Calu3 (cell line): ENCODE measurements at regions not wholly inside any gene's neighbourhood (a gene's known extent, or its start where the extent isn't known, plus 50 kb on each side); places are given as distances from the start of the nearest gene placed in this dataset.

ENCODE experiments used
- BruUV-seq: library from RNA; stranded (reverse); fragments of 400-500 nt; replicated peaks from 2 replicates; lab custom pipeline; 2021; lab: Mats Ljungman, UMichigan
- CTCF ChIA-PET: fragments of 300-600 bp; sonication (Branson Sonifier 250); formaldehyde crosslinking; loops from one replicate; lab custom pipeline; 2022; ENCODE audit warnings: antibody characterized with exemption; lab: Charles Lee
- DNase-seq: peaks from one replicate; pipeline ENCODE4 v3.0.0; 2022
- H3K27ac Mint-ChIP-seq: one replicate; pipeline ENCODE4 v1.8.0; 2022; ENCODE audit warnings: mixed read lengths; ENCODE audit not compliant: unreplicated experiment
- H3K27me3 Mint-ChIP-seq: one replicate; pipeline ENCODE4 v1.8.0; 2022; ENCODE audit warnings: mixed read lengths; ENCODE audit not compliant: unreplicated experiment
- H3K36me3 Mint-ChIP-seq: one replicate; pipeline ENCODE4 v1.8.0; 2022; ENCODE audit warnings: mild to moderate bottlenecking, moderate library complexity, mixed read lengths; ENCODE audit not compliant: insufficient read depth, unreplicated experiment
- H3K4me1 Mint-ChIP-seq: one replicate; pipeline ENCODE4 v1.8.0; 2022; ENCODE audit warnings: mild to moderate bottlenecking, low read depth, mixed read lengths; ENCODE audit not compliant: unreplicated experiment
- H3K4me3 Mint-ChIP-seq: one replicate; pipeline ENCODE4 v1.8.0; 2022; ENCODE audit warnings: mild to moderate bottlenecking, low read depth, moderate library complexity, mixed read lengths; ENCODE audit not compliant: unreplicated experiment
- H3K9me3 Mint-ChIP-seq: one replicate; pipeline ENCODE4 v1.8.0; 2022; ENCODE audit warnings: low read depth, mixed read lengths; ENCODE audit not compliant: unreplicated experiment
- CTCF ChIP-seq: fragments of 200-600 bp; IDR thresholded peaks from one replicate; pipeline ENCODE4 v1.8.0; 2022; ENCODE audit warnings: antibody characterized with exemption; ENCODE audit not compliant: unreplicated experiment
- intact Hi-C: fragments of 100-400 bp; cut with micrococcal nuclease; formaldehyde crosslinking; loops from one replicate; pipeline ENCODE4 v1.10.0; 2022; ENCODE audit not compliant: unreplicated experiment

GRCh38 chr20:62587757-62588402 is 54.4 kb upstream of the SLCO4A1 start:
- H3K4me3 Mint-ChIP-seq: no peak overlapping the region
- no TSS peak for BruUV-seq

GRCh38 chr20:62588458-62589149 is 53.7 kb upstream of the SLCO4A1 start:
- intact Hi-C loops: no loop called here
- no peak for DNase-seq
- peaks cover 56% of the 10 kb centered on the region for H3K27me3 Mint-ChIP-seq
- CTCF ChIA-PET: interaction anchor here (1.0 kb wide), 1 partner anchor 21 kb away, joined by 3 read pairs; no protein-coding TSS in a partner anchor
- H3K27ac Mint-ChIP-seq: no peak overlapping the region
- no peaks in the 10 kb centered on the region for H3K9me3 Mint-ChIP-seq
- no TSS peak for BruUV-seq
- no peak for TF ChIP-seq CTCF
- peaks cover under 1% of the 10 kb centered on the region for H3K4me1 Mint-ChIP-seq
- no peak overlapping the region for H3K4me3 Mint-ChIP-seq
- no peaks in the 10 kb centered on the region for H3K36me3 Mint-ChIP-seq

More at GRCh38 chr20:62587757-62588402, 54.4 kb upstream of the SLCO4A1 start:
- TF ChIP-seq CTCF: no peak
- no peak for DNase-seq
- H3K27ac Mint-ChIP-seq: no peak overlapping the region
- H3K27me3 Mint-ChIP-seq: peaks cover 60% of the 10 kb centered on the region
- H3K9me3 Mint-ChIP-seq: no peaks in the 10 kb centered on the region
- H3K36me3 Mint-ChIP-seq: no peaks in the 10 kb centered on the region
- CTCF ChIA-PET: interaction anchor here (1.0 to 1.6 kb wide), 2 partner anchors 10 to 20 kb away, joined by 3 to 5 read pairs; no protein-coding TSS in a partner anchor
- intact Hi-C loops: no loop called here
- H3K4me1 Mint-ChIP-seq: peaks cover 7% of the 10 kb centered on the region

GRCh38 chr20:62589150-62589498 is 53.2 kb upstream of the SLCO4A1 start:
- no peak overlapping the region for H3K4me3 Mint-ChIP-seq
- no peaks in the 10 kb centered on the region for H3K9me3 Mint-ChIP-seq
- H3K27me3 Mint-ChIP-seq: peaks cover 52% of the 10 kb centered on the region
- H3K36me3 Mint-ChIP-seq: no peaks in the 10 kb centered on the region
- CTCF ChIA-PET: no interaction called here
- H3K27ac Mint-ChIP-seq: no peak overlapping the region
- H3K4me1 Mint-ChIP-seq: no peaks in the 10 kb centered on the region
- intact Hi-C loops: no loop called here
- no peak for TF ChIP-seq CTCF
- DNase-seq: no peak
- BruUV-seq: no TSS peak

GRCh38 chr20:62589720-62590119 is 52.6 kb upstream of the SLCO4A1 start:
- intact Hi-C loops: no loop called here
- H3K4me1 Mint-ChIP-seq: peaks cover under 1% of the 10 kb centered on the region
- H3K27me3 Mint-ChIP-seq: peaks cover 52% of the 10 kb centered on the region
- H3K27ac Mint-ChIP-seq: no peak overlapping the region
- BruUV-seq: no TSS peak
- no peak for TF ChIP-seq CTCF
- no peak overlapping the region for H3K4me3 Mint-ChIP-seq
- no peaks in the 10 kb centered on the region for H3K9me3 Mint-ChIP-seq
- no peaks in the 10 kb centered on the region for H3K36me3 Mint-ChIP-seq
- DNase-seq: no peak
- CTCF ChIA-PET: no interaction called here
